ENCODE measurements at regions not wholly inside any gene's neighbourhood (a gene's known extent, or its start where the extent isn't known, plus 50 kb on each side); places are given as distances from the start of the nearest gene placed in this dataset.

GRCh38 chr12:115305275-115305674 lies 621.3 kb upstream of the TBX3 start:
- TF ChIP-seq POLR2A (IDR thresholded peaks at IDR 0.05), result no peak
- TF ChIP-seq, protein P1, sequence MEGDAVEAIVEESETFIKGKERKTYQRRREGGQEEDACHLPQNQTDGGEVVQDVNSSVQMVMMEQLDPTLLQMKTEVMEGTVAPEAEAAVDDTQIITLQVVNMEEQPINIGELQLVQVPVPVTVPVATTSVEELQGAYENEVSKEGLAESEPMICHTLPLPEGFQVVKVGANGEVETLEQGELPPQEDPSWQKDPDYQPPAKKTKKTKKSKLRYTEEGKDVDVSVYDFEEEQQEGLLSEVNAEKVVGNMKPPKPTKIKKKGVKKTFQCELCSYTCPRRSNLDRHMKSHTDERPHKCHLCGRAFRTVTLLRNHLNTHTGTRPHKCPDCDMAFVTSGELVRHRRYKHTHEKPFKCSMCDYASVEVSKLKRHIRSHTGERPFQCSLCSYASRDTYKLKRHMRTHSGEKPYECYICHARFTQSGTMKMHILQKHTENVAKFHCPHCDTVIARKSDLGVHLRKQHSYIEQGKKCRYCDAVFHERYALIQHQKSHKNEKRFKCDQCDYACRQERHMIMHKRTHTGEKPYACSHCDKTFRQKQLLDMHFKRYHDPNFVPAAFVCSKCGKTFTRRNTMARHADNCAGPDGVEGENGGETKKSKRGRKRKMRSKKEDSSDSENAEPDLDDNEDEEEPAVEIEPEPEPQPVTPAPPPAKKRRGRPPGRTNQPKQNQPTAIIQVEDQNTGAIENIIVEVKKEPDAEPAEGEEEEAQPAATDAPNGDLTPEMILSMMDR (IDR thresholded peaks at IDR 0.05), result no peak

Data from Peyer's patch (tissue), 4 donors.